Liver (tissue), 2 donors: ENCODE measurements at regions not wholly inside any gene's neighbourhood (a gene's known extent, or its start where the extent isn't known, plus 50 kb on each side); places are given as distances from the start of the nearest gene placed in this dataset.

ENCODE experiments used
- MAX ChIP-seq: IDR thresholded peaks from 2 replicates; pipeline ENCODE4 v1.6.1; 2016; ENCODE audit warnings: antibody characterized with exemption
- TF ChIP-seq, protein P1 (sequence below): fragments of 150-350 bp; IDR thresholded peaks from 2 replicates; pipeline ENCODE4 v1.5.1; 2017; ENCODE audit warnings: improper control_type of control experiment, low read depth, low read length; ENCODE audit not compliant: missing input control
- donor health status: healthy.

GRCh38 chr14:30277268-30277667, 281.7 kb upstream of the G2E3 start:
- TF ChIP-seq, protein P1, sequence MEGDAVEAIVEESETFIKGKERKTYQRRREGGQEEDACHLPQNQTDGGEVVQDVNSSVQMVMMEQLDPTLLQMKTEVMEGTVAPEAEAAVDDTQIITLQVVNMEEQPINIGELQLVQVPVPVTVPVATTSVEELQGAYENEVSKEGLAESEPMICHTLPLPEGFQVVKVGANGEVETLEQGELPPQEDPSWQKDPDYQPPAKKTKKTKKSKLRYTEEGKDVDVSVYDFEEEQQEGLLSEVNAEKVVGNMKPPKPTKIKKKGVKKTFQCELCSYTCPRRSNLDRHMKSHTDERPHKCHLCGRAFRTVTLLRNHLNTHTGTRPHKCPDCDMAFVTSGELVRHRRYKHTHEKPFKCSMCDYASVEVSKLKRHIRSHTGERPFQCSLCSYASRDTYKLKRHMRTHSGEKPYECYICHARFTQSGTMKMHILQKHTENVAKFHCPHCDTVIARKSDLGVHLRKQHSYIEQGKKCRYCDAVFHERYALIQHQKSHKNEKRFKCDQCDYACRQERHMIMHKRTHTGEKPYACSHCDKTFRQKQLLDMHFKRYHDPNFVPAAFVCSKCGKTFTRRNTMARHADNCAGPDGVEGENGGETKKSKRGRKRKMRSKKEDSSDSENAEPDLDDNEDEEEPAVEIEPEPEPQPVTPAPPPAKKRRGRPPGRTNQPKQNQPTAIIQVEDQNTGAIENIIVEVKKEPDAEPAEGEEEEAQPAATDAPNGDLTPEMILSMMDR: no peak
- TF ChIP-seq MAX: no peak
